Testis (tissue), 2 donors: ENCODE measurements at regions not wholly inside any gene's neighbourhood (a gene's known extent, or its start where the extent isn't known, plus 50 kb on each side); places are given as distances from the start of the nearest gene placed in this dataset.

Experiments
- POLR2A ChIP-seq: fragments of 450-650 bp; IDR thresholded peaks from one replicate; pipeline ENCODE4 v1.6.1; 2017; ENCODE audit warnings: antibody characterized with exemption, mild to moderate bottlenecking, moderate library complexity
- TF ChIP-seq, protein P1 (sequence below), 3 experiments: fragments of 450-650 bp in 2 of 3; fragments of 200-600 bp in 1 of 3; sonication (generic) in 1 of 3; IDR thresholded peaks; one replicate each; pipeline ENCODE4 v1.5.1; 2016 to 2019; ENCODE audit warnings: antibody characterized with exemption in 3 of 3, mild to moderate bottlenecking in 2 of 3, moderate library complexity in 1 of 3

DNA sequence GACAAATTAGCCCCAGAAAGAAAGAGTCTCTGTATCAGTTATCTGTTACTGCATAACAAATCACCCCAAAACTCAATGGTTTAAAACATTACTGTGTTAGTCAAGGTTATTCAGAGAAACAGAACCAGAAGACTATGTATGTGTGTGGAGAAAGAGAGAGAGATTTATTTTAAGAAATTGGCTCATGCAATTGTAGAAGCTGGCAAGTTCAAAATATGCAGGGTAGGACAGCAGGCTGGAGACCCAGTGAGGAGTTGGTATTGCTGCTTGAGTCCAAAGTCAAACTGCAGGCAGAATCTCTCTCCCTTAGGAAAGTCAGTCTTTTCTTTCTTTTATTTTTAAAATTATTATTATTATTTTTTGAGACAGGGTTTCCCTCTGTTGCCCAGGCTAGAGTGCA is 50.2 kb upstream of the TNR start:
- TF ChIP-seq POLR2A, result no peak
- TF ChIP-seq, protein P1, sequence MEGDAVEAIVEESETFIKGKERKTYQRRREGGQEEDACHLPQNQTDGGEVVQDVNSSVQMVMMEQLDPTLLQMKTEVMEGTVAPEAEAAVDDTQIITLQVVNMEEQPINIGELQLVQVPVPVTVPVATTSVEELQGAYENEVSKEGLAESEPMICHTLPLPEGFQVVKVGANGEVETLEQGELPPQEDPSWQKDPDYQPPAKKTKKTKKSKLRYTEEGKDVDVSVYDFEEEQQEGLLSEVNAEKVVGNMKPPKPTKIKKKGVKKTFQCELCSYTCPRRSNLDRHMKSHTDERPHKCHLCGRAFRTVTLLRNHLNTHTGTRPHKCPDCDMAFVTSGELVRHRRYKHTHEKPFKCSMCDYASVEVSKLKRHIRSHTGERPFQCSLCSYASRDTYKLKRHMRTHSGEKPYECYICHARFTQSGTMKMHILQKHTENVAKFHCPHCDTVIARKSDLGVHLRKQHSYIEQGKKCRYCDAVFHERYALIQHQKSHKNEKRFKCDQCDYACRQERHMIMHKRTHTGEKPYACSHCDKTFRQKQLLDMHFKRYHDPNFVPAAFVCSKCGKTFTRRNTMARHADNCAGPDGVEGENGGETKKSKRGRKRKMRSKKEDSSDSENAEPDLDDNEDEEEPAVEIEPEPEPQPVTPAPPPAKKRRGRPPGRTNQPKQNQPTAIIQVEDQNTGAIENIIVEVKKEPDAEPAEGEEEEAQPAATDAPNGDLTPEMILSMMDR (IDR thresholded peaks at IDR 0.05), result no peak
